ENCODE measurements at regions not wholly inside any gene's neighbourhood (a gene's known extent, or its start where the extent isn't known, plus 50 kb on each side); places are given as distances from the start of the nearest gene placed in this dataset.
"Not testable (repeated sequence)": the region's sequence is repeated elsewhere in the genome, so short reads cannot be mapped to it uniquely, and the experiment has no call there.

DNA sequence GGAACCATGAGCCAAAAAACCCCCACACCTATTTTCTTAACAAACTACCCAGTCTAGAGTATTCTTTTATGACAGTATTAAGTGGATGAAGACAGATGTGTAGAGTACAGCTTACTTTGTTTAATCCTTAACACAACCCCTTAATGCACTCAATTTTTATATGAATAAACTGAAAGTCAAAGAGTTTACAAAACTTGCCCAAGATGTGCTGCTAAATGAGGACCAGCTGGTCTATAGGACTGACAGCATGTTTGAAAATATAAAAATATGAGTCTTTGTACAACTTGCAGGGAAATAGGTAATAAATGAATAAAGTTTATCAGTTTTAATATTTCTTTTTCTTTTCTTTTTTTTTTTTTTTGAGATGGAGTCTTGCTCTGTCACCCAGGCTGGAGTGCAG lies 102.3 kb downstream of the ZFY start:
- no peak for DNase-seq (ENCODE audit: low spot score)

DNA sequence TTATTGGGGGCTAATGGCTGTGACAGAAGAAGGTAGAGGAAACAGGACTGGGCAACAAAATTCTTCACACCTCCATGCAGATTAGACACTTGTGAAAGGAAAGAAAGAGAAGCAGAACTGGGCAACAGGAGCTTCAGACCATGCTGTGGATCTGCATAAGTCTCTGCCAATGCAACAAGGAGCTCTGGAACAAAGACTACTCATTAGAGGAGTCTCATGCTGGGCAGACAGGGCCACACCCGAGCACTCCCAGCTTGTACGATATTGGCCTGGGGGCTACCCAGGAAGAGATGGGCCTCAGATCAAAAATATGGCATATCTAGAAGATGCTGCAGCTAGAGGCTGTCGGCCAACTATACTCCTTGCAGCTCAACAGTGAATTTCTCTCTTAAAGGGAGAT lies 105.2 kb downstream of the ZFY start:
- no peak for DNase-seq (ENCODE audit: low spot score)

DNA sequence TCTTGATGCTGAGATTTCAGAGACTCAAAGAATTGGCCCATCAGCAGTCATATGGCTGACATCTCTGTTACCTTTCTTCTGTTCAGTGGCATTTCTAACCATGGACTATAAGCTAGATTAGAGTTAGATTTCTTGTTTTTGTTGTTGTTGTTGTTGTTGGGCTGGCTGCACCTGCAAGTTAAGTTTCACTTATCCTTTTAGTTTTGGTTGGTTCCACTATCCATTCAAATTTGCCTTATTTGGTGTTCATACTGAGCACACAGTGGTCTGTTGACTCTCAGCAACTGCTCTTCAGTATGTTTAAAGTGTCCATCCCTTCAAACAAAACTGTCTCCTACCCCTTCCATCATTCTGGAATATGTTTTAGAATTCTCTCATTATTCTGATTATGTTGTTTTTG lies 106.8 kb downstream of the ZFY start:
- DNase-seq (ENCODE audit: low spot score) = no peak

DNA sequence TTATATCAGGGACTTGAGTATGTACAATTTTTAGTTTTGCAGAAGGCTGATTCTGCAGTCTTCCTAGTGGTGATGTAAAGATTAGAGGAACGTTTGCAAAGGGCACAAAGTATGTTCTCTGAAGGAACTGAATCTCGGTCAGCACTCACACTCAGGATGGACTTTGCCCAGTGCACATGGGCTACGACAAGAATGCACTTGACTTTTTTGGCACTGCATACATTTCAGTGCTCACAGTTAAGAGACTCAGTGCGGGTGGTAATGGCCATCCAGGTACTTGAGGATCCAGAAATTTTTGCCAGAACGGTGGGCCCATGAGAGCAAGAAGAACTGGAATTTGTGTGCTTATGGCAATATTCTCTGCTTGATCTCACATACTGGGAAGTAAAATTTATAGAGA lies 107.7 kb downstream of the ZFY start:
- no peak for DNase-seq (ENCODE audit: low spot score)

DNA sequence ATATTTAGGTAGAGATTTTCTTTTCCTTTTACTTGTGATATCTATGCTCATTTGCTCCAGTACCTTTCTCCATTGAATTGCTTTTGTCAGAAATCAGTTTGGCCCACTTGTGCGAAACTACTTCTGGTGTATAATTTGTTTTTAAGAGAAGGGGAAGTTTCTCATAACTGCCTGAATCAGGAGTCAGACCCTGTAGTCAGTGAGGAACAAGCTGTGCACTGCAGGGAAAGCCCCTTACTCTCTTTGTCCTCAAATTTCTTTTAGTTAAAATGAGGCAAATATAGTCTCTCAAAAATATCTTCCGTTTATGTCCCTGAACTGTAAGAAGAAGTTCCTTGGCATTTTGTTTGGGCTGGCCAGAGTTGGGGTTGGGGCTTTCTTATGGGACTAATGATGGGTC lies 109.9 kb downstream of the ZFY start:
- DNase-seq (ENCODE audit: low spot score) = no peak

DNA sequence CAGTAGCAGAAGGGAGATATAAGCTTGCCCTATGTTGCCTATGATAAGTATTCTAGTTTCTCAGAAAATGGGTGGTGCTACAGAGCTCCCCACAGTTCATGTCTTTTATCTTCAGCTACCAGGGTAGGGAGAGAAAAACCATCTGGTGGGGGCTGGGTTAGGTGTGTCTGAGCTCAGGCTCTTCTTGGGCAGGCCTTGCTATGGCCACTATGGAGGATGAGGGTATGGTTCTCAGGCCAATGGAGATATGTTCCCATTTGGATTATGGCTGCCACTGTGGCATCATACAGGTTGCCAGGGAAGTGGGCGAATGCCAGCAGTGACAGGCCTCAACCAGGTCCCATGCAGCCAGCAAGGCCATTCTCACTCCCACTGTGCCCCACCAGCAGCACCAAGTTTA lies 120.3 kb downstream of the ZFY start:
- DNase-seq (ENCODE audit: low spot score) = not testable (repeated sequence)

DNA sequence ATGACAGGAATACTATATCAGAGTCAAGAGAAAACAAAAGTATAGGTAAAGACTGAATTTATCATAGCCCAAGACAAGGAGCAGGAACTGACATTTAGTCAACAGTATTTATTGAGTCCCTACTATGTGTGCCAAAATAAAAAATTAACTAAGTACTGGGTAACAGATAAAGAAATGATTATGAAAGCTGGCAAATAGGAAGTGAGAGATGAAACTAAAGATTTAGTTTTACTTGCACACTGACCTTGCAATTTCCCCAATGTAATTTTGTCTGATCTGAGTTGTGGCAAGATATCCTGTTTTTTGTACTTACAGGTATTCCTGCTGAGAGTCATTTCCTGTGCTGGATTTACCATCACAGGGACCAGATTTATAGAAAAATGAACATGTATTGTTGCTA lies 123.2 kb downstream of the ZFY start:
- DNase-seq (ENCODE audit: low spot score) = not testable (repeated sequence)

DNA sequence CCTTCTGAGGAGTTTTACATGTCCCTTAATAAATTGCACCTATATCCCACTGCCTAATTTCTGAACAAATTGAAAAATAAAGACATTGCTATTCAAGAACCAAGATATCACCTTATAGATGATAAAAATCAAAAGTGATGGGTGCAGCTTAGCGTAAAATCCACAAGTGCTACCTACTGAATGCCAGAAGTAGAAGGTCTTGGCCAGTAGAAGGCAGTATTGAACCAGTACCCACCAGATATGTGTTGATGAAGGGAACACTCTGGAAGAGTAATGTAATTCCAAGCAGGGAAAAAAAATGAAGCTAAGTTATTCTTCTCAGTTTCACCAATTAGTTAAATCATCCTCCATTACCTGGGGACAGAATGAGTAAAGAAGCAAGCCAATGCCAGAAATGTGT lies 125.5 kb downstream of the ZFY start:
- not testable (repeated sequence) for DNase-seq (ENCODE audit: low spot score)

DNA sequence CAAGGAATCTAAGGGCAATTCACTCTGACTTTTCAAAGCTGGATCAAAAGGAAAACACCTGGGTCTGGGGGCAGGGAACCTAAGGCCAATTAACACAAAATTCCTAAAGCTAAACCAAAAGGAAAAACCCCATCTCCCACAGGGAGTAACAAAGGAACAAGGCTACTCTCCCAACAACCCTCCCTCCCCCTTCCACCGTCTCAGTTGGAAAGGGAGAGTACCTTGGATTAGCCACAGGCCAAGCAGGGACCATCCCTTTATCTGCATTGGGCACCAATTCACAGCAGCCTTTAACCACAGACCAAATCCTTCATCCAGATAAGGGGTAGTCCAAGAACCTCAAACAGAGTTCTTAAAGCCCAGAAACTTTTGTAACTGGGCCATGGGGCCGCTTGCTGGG lies 153.0 kb downstream of the ZFY start:
- DNase-seq (ENCODE audit: low spot score) = not testable (repeated sequence)

DNA sequence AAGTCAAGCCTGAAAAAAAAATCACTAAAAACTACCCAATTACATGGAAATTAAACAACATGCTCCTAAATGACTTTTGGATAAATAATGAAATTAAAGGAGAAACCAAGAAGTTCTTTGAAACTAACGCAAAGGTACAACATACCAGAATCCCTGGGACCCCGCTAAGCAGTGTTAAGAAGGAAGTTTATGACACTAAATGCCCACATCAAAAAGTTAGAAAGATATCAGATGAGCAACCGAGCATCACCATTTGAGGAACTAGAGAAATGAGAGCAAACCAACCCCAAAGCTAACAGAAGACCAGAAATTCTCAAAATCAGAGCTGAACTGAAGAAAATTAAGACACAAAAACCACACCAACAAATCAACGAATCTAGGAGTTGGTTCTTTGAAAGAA lies 173.5 kb downstream of the ZFY start:
- DNase-seq (ENCODE audit: low spot score) = not testable (repeated sequence)

DNA sequence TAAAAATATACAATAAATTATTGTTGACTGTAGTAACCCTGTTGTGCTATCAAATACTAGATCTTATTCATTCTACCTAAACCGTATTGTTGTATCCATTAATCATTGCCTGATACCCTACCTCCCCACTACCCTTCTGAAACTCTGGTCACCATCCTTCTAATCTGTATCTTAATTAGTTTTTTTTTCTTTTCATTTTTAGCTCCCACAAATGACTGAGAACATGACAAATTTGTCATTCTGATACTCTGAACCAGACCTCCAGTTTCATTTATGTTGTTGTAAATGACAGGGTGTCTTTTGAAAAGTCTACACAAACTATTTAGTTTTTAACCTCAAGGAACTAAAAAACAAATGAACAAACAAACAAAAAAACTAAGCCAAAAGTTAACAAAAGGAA lies 185.1 kb downstream of the ZFY start:
- DNase-seq (ENCODE audit: low spot score) = not testable (repeated sequence)

DNA sequence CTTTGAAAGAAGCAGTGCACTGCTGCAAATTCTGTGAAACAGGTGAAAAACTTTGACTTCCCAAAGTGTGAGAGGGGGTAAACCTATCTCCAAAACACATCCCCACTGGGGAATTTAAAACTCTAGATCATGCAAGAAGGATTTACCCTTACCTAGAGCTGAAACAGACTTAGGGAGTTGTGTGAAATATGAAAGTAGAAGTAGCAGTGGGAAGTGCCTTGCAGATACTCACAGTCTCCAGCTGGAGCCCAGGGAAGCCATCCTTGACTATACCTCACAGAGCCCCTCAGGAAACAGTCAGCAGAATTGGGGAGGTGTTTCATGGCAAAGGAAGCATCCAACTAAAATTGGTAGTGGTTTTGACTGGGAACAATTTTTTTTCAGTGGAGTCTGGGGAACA lies 185.5 kb downstream of the ZFY start:
- not testable (repeated sequence) for DNase-seq (ENCODE audit: low spot score)

DNA sequence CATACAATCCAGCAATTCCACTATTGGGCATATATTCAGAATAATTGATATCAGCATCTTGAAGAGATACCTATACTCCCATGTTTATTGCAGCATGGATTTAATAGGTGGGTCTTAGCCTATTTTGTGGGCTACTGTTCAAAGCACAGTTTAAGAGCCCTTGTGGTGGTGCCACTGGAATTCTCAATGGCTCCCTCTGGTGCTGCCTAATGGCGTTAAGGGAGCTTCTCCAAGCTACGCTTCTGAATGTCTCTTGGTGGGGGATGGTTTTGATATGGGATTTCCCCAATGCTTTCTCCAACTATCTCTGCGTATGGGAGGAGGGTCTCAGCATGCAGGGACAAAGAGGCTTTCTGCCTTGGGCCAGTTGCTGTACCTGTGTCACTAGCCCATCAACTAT lies 188.3 kb downstream of the ZFY start:
- not testable (repeated sequence) for DNase-seq (ENCODE audit: low spot score)

DNA sequence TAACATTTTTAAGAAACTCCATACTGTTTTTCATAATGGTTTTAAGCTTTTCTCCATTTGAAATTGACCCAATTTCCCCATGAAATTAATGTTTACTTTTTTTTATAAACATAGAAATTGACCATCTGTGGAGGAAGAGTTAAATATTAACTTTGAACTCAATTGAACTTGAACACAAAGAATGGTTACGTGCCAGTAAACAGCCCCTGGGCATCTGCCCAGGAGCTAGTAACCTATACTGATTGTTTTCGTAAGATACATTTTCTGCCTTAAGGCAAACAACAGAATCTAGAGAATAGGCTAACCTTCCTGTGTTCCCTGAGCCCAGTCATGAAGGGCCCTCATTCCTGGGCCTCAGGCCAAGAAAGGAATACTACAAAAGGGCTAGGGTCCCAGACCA lies 235.9 kb downstream of the ZFY start:
- not testable (repeated sequence) for DNase-seq (ENCODE audit: low spot score)

DNA sequence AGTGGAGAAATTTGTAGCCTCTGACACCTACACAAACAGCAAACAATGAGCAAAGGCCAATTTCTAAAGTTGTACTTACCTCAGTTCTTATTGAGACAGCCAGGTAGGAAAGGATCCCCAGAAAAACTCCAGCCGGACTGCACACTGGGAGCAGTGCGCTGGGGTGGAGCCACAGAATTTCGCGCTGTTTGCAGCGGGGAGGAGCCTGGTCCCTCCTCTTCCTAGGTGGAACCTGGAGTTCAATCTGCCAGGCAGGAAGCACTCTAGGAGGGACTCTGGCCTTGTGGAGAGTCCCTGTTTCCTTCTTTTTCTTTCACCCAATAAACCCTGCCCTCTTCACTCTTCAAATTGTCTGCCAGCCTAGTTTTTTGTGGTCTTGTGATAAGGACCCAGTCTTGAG lies 259.9 kb downstream of the ZFY start:
- not testable (repeated sequence) for DNase-seq (ENCODE audit: low spot score)

DNA sequence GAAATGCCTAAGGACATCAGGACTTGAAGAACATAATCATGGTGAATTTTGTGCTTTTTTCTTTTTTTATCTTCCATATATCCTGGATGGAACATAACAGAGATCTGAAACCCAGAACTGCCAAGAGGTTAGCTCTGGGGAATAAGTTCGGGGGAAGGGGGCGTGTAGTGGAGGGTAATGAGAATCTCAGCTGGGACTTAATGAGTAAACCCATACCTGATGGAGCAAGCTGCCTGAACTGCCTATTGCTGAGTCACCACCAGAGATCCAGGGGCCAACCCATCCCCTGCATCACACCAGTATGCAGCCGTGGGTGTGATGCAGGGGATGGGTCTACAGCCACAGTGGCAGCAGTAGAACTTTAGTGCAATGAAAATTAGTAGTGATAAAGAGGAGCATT lies 267.1 kb downstream of the ZFY start:
- not testable (repeated sequence) for DNase-seq (ENCODE audit: low spot score)

DNA sequence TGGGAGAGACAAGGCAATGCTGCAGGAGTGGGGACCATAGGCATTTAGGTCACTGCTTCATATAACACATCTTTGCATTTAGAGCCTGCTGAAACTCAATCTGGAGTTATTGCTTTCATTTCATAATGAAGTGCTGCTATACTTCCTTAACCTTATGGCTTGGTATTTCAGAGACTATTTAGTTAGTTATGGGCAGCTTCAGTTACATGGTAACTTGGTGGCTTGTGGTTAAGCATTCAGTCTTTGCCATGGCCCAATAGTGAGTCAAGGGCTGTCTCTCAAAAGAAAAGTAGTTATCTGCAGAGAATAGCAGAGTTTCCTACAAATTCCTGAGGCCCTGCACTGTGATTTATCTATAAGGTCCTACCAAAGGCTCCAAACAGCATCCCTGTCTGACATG lies 271.6 kb downstream of the ZFY start:
- not testable (repeated sequence) for DNase-seq (ENCODE audit: low spot score)

DNA sequence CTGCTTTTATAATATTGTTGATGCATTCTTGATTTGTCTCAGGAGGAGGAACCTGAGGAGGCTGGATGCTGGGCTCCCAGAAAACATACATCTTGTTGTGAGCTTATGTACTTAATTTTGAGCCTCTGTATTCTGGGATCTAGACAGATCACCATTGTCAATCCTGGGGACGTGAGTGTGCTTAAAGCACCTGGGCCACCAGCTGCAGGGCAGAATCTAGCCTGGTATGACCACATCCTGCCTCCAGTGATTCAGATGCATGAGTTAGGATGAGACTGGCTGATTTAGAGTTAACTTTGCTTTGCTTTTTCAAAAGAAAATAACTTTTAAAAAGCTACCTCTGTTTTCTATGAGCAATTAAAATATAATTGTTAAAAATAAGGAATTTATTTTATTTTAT lies 278.0 kb downstream of the ZFY start:
- DNase-seq (ENCODE audit: low spot score) = not testable (repeated sequence)

DNA sequence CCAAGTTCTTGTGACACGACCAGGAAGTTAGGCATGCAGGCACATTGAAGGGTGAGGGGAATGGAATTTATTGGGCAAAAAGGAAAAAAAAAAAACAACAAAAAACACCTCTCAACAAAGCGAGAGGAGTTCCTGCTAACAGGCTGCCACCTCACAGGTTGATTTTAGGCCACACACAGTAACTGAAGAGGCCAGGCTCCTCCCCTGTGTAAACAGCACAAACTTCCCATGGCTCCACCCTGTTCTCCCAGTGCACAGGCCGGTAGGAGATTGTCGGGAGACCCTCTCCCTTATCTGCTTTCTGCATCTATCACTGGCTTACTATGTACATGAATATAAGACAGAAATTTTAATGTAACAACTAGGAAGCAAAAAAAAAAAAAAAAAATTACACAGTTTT lies 283.0 kb downstream of the ZFY start:
- not testable (repeated sequence) for DNase-seq (ENCODE audit: low spot score)

DNA sequence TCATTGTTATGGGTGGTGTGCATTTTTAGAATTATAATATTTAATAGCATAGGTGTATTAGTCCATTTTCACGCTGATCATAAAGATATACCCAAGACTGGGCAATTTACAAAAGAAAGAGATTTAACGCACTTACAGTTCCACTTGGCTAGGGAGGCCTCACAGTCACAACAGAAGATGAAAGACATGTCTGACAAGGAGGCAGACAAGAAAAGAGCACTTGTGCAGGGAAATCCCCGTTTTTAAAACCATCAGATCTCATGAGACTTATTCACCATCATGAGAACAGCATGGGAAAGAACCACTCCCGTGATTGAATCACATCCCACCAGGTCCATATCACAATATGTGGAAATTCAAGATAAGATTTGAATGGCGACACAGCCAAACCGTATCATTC lies 283.4 kb downstream of the ZFY start:
- not testable (repeated sequence) for DNase-seq (ENCODE audit: low spot score)

DNA sequence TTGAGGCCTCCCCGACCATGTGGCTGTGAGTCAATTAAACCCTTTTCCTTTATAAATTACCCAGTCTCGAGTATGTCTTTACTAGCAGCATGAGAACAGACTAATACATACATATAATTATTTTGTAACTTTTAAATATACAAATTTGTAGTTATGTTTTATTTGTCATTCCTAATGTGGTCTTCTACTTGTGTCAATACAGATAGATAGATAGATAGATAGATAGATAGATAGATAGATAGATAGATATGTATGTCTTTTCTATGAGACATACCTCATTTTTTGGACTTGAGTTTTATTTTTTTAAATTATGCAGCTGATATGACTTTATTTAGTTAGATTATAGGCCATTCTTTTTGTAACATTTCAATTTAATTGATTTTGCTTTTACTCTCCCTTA lies 316.0 kb upstream of the TGIF2LY start:
- DNase-seq (ENCODE audit: low spot score) = not testable (repeated sequence)

DNA sequence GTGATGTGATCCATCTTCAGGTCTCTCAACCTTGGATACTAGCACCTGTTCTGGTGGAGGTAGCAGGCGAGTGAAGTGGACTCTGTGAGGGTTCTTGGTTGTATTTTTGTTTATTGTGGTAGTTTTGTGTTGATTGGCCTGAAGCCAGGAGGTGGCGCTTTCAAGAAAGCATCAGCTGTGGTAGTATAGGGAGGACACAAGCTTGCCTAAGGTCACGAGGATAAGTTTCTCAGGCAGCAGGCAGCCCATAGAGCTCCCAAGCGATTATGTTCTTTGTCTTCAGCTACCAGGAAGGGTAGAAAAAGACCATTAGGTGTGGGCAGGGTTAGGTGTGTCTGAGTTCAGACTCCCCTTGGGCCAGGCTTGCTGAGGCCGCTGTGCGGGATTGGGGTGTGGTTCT lies 290.8 kb upstream of the TGIF2LY start:
- DNase-seq (ENCODE audit: low spot score) = not testable (repeated sequence)

DNA sequence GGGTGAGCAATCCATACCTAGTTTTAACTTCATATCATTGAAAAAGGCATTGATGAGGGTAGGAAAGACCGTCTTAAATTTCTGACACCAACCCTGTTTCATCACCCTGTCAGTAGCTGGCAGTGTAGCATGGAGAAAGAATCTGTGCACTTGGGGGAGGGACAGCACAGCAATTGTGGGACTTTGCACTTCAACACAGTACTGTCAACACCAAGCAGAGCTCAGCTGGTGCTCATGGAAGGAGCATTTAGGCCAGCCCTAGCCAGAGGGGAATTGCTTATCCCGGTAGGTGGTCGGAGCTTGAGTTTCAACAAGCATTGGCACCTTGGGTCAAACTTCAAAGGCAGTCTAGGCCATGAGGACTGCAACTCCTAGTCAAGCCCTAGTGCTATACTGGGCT lies 281.6 kb upstream of the TGIF2LY start:
- not testable (repeated sequence) for DNase-seq (ENCODE audit: low spot score)

DNA sequence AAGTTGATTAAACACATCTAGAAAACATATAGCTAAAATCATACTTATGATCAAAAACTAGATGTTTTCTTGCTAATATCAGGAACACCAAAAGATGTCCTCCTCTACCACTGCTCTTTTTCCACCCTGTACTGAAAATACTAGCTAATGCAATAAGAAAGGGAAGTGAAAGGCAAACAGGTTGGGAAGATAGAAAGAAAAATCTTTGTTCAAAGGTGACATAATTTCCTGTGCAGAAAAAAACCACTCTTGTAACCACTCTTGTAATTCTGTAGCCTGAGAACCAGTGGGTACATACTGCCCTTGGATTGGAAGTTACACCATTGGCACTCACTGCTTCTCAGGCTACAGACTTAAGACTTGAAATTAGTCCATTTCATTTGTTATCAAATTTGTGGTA lies 258.9 kb upstream of the TGIF2LY start:
- DNase-seq (ENCODE audit: low spot score) = not testable (repeated sequence)

DNA sequence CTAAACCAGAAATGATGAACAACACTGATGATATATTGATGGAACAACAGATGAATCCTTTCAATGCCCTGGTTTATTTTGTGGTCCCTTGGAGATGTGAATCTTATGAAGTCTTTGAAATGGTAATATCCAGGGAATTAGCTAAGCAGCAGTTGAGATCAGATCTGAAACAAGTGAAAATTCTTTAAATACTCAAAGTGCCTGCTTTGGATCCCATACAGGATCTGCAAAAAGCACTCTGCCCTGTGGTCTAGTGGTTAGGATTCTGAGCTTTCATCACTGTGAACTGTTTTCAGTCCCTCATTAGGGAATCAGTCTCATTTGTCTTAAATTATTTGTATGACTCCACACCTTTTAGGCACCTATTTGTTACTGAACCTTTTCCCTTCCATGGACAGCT lies 211.3 kb upstream of the TGIF2LY start:
- DNase-seq (ENCODE audit: low spot score) = not testable (repeated sequence)
